ENCODE measurements at regions not wholly inside any gene's neighbourhood (a gene's known extent, or its start where the extent isn't known, plus 50 kb on each side); places are given as distances from the start of the nearest gene placed in this dataset.

DNA sequence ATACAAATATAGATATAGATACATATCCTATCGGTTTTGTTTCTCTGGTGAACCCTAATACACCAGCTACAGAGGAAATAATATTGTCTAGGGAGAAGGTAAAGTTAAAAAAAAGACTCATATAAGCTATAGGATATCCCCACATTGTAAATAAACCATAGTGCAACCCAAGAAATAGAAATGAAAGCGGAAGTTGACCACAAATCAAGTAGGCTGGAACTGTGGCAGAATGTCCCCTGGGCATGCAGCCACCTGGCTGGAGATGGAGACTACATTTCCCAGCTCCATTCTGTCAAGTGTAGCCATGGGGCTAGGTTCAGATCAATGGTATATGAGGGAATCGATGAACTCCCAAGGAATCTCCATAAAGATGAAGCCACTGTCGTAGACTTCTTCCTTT, 70.1 kb upstream of the RPS6KA2 start:
- TF ChIP-seq CTCF (IDR thresholded peaks at IDR 0.05 in 4 of 5, conservative IDR thresholded peaks at IDR 0.05 in 1 of 5) (no peak), POLR2A (IDR thresholded peaks at IDR 0.05) (no peak)
